HUES6 (cell line): ENCODE measurements at regions not wholly inside any gene's neighbourhood (a gene's known extent, or its start where the extent isn't known, plus 50 kb on each side); places are given as distances from the start of the nearest gene placed in this dataset.

ENCODE experiments used
- H3K27ac ChIP-seq: 2 replicates; pipeline ENCODE4 v1.7.0; 2013; ENCODE audit warnings: low read depth, mild to moderate bottlenecking, low read length, inconsistent platforms
- H3K27me3 ChIP-seq: 2 replicates; pipeline ENCODE4 v1.6.1; 2013; ENCODE audit warnings: low read length; ENCODE audit not compliant: control insufficient read depth, insufficient read depth
- H3K36me3 ChIP-seq: 2 replicates; pipeline ENCODE4 v1.6.1; 2013; ENCODE audit warnings: low read length; ENCODE audit not compliant: control insufficient read depth, insufficient read depth
- H3K4me1 ChIP-seq: 2 replicates; pipeline ENCODE4 v1.6.1; 2013; ENCODE audit warnings: low read length; ENCODE audit not compliant: control insufficient read depth, insufficient read depth
- H3K4me3 ChIP-seq: 2 replicates; pipeline ENCODE4 v1.5.1; 2013; ENCODE audit warnings: low read depth, low read length
- H3K9ac ChIP-seq: one replicate; pipeline ENCODE4 v1.6.1; 2013; ENCODE audit warnings: mild to moderate bottlenecking, low read length
- H3K9me3 ChIP-seq: 2 replicates; pipeline ENCODE4 v1.6.1; 2013; ENCODE audit warnings: low read depth, low read length; ENCODE audit not compliant: control insufficient read depth, insufficient read depth

DNA sequence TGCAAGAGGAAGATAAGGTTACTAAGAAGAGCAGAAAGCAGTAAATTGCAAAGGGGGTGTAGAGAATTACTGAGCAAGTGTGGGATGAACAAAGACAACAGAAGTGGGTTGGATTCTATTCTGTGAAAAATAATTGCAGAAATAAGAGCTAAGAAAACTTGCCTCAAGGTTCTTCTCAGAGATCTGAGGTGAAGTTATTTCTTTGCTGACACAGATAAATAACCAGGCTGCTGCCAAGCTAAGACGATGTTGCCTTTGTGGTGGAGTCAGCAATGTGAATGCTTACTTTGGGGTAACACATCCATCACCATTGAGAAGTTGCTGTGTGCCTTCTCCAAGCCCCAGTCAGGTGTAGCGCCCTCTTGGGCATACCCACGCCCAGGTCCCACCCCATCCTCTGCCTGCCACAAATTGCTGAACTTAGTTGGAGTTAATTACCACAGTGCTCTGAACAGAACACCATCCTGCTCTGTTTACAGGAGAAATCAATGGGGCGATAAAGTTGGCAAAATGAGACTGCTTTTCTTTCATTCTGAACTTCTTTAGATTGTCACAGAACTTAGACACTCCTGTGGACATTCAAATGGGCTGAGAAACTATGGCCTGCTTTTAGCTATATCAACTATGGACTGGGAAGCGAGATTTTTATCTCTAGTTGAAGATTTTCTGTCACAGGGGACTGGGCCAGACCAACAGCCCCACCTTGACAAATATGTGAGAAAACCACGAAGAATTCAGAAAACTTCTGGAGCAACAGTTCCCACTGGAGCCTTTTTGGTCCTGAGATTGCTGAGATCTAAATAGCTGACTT is 283.6 kb downstream of the TMX3 start:
- H3K36me3 ChIP-seq: no peaks in the 10 kb centered on the region
- no peak overlapping the region for H3K9ac ChIP-seq
- H3K4me3 ChIP-seq: no peak overlapping the region
- peaks cover 8% of the 10 kb centered on the region for H3K4me1 ChIP-seq
- no peaks in the 10 kb centered on the region for H3K27me3 ChIP-seq
- peaks cover under 1% of the 10 kb centered on the region; the same call in 1 of the 2 replicates for H3K9me3 ChIP-seq
- no peak overlapping the region for H3K27ac ChIP-seq

DNA sequence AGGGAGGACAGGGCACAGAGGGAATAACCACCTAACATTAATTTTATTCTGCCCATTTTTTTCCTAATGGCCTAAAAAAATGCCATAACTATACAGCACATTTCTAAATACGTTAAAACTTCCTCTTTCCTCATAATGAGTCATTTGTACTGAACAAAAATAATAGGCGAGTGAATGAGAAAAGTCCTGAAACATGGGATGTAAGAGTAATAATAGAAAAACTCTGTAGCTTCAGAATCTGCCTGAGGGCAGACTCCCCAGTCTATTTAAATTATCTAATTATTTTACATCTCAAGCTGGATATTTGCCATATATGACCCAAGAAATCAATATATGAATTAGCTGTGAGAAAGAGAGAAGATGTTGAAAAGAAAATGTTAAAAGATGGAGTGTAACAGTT is 285.1 kb downstream of the TMX3 start:
- Histone ChIP-seq H3K9ac (no peak overlapping the region), H3K4me3 (no peak overlapping the region), H3K27ac (no peak overlapping the region), H3K4me1 (peaks cover 8% of the 10 kb centered on the region), H3K9me3 (no peaks in the 10 kb centered on the region), H3K36me3 (no peaks in the 10 kb centered on the region), H3K27me3 (no peaks in the 10 kb centered on the region)

DNA sequence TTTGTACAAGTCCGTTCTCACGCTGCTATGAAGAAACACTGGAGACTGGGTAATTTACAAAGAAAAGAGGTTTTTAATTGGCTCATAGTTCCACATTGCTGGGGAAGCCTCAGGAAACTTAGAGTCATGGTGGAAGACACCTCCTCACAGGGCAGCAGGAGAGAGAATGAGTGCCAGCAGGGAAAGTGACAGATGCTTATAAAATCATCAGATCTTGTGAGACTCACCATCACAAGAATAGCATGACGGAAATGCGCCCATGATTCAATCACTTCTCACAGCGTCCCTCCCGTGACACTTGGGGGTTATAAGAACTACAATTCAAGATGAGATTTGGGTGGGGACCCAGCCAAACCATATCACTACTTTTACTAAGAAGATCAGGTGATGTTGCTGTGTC is 285.8 kb downstream of the TMX3 start:
- H3K9me3 ChIP-seq: no peaks in the 10 kb centered on the region
- H3K27ac ChIP-seq: no peak overlapping the region
- no peak overlapping the region for H3K9ac ChIP-seq
- H3K36me3 ChIP-seq: no peaks in the 10 kb centered on the region
- H3K4me3 ChIP-seq: no peak overlapping the region
- no peaks in the 10 kb centered on the region for H3K27me3 ChIP-seq
- H3K4me1 ChIP-seq: peaks cover 8% of the 10 kb centered on the region

DNA sequence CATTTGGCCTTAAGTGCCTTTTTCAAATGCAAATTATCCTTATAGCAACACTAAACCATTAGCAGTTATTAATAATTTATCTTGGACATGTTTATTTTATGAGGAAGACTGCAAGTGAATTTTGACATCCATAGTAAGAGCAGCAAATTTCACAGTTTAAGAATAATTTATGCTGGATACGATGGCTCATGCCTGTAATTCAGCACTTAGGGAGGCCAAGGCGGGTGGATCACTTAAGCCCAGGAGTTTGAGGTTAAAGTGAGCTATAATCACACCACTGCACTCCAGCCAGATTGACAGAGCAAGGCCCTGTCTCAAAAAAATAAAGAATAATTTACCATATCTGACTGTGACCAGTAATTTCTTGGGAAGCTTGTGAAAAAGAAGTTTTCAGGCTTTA is 286.2 kb downstream of the TMX3 start:
- H3K9ac ChIP-seq: no peak overlapping the region
- no peaks in the 10 kb centered on the region for H3K36me3 ChIP-seq
- no peak overlapping the region for H3K4me3 ChIP-seq
- H3K27ac ChIP-seq: no peak overlapping the region
- no peaks in the 10 kb centered on the region for H3K27me3 ChIP-seq
- peaks cover 8% of the 10 kb centered on the region for H3K4me1 ChIP-seq
- H3K9me3 ChIP-seq: no peaks in the 10 kb centered on the region

DNA sequence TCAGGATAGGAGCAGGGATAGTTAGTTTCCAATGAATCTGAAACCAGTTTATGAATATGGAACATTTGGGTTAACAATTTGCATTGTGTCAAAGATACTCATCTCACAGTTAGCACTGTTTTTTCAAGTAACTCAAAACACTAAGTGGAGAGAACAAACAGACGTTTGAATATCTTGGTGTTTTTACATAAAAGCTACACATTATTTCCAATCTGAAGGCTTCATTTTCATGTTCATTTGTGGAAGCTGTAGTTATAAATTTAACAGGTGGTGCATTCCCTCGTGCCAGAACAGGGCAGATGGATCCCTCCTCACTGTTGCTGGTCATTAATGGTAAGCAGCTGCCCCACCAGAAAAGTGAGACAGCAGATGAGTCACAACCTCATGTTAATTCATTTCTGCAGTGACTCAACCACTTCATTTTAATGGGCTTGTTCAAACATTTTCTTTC is 286.9 kb downstream of the TMX3 start:
- no peak overlapping the region for H3K27ac ChIP-seq
- H3K27me3 ChIP-seq: no peaks in the 10 kb centered on the region
- H3K4me1 ChIP-seq: peaks cover 8% of the 10 kb centered on the region
- H3K36me3 ChIP-seq: no peaks in the 10 kb centered on the region
- peaks cover 3% of the 10 kb centered on the region; the same call in 1 of the 2 replicates for H3K9me3 ChIP-seq
- no peak overlapping the region for H3K9ac ChIP-seq
- no peak overlapping the region for H3K4me3 ChIP-seq

DNA sequence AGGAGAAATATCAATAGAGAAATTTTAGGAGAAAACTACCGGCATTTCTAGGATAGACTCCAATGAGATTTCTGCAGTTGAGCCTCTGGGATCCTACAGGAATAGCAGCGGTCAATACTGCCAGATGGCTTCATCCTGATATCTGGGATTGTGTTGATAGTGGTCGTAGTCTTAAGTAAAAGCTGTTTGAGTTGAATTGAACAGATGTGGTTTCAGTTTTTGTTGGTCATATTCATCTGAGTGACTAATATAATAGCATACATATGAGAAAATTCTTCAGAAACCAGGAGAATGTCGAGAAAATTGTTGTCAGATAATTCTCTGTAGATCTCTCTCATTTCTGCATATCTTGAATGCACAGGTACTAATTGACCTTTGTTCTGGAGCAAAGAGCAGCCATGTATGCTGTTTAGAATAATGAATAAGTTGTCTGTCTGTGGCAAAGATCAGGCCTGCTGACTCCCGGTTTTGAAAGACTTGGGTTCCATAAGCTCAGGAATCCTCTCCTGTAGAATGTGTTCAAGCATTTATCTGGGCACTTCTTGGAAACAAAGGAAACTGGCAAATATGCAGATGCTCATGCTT is 288.1 kb downstream of the TMX3 start:
- Histone ChIP-seq H3K9ac (no peak overlapping the region), H3K4me1 (peaks cover 8% of the 10 kb centered on the region), H3K36me3 (no peaks in the 10 kb centered on the region), H3K4me3 (no peak overlapping the region), H3K27ac (no peak overlapping the region), H3K27me3 (no peaks in the 10 kb centered on the region), H3K9me3 (peaks cover 3% of the 10 kb centered on the region; the same call in 1 of the 2 replicates)

DNA sequence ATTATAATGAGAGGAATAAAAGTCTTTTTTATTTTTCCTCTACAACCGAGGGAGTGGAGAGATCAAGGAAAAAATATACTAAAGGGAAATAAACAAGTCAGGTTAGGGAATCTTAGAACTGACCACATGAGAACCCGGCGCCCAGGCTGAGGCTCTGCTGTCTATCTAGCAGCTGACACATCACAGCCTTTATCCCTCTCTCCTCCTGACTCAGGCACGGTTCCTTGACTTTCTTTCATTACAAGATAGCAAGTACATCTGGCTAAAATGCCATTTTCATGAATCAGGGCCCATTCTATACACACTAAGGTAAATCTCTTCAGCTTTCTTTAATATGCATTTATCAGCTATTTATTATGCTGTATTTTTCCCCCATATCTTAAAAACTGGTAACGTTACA is 296.0 kb downstream of the TMX3 start:
- Histone ChIP-seq H3K27me3 (no peaks in the 10 kb centered on the region), H3K27ac (no peak overlapping the region), H3K4me3 (no peak overlapping the region)

DNA sequence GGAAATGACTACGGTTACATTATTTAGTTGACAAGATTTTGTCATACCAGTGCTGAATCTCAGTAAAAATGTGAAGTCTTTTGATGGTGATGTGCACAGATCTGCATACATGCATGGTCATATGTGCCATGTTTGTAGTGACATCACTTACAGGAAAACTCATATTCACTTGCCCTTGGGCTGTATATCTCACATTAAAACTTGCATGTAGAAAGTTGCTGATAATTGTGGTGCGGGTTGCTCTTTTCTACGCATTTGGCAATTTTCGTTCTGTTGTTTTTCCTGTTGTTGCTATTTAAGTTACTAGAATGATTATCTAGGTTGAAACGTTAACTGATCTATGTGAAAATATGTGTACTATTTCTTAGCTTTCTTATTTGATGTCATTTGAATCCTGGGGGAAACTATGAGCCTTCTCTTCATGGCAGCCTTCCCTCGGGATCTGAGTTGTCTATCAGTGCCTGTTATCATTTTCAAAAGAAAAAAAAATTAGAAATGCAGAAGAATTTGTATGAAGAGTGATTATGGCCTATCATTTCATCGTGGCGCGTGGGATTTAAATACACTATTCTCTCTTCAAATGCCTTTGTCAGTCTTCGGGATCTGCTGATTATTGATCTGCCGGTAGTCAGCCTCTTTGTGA is 296.6 kb downstream of the TMX3 start:
- Histone ChIP-seq H3K27me3 (no peaks in the 10 kb centered on the region), H3K4me3 (no peak overlapping the region), H3K36me3 (no peaks in the 10 kb centered on the region), H3K9ac (no peak overlapping the region), H3K27ac (no peak overlapping the region), H3K4me1 (no peaks in the 10 kb centered on the region), H3K9me3 (peaks cover 3% of the 10 kb centered on the region; the same call in 1 of the 2 replicates)

More for the DNA sequence above, 296.0 kb downstream of the TMX3 start:
- H3K9me3 ChIP-seq: peaks cover 3% of the 10 kb centered on the region; the same call in 1 of the 2 replicates
- H3K4me1 ChIP-seq: no peaks in the 10 kb centered on the region
- no peak overlapping the region for H3K9ac ChIP-seq
- H3K36me3 ChIP-seq: no peaks in the 10 kb centered on the region

DNA sequence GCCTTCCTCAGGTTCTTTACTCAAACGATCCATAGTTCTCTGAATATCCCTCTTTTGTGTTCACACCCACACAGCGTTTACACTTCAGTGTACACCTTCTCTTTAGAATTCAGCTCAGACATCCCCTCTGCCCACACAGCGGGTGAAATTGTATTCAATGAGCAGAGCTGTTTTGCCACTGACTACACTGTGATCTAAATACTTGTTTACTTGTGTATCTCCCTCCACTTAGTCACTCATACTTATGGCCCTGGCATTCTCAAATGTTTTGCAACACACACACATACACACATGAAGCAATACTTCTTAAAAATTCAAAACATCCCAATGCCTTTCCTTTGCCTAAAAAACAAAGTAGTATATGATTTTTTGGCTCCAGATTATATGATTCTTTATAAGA is 297.1 kb downstream of the TMX3 start:
- H3K9me3 ChIP-seq: no peaks in the 10 kb centered on the region
- no peak overlapping the region for H3K27ac ChIP-seq
- no peak overlapping the region for H3K4me3 ChIP-seq
- H3K27me3 ChIP-seq: no peaks in the 10 kb centered on the region
- H3K9ac ChIP-seq: no peak overlapping the region
- H3K36me3 ChIP-seq: no peaks in the 10 kb centered on the region
- no peaks in the 10 kb centered on the region for H3K4me1 ChIP-seq

DNA sequence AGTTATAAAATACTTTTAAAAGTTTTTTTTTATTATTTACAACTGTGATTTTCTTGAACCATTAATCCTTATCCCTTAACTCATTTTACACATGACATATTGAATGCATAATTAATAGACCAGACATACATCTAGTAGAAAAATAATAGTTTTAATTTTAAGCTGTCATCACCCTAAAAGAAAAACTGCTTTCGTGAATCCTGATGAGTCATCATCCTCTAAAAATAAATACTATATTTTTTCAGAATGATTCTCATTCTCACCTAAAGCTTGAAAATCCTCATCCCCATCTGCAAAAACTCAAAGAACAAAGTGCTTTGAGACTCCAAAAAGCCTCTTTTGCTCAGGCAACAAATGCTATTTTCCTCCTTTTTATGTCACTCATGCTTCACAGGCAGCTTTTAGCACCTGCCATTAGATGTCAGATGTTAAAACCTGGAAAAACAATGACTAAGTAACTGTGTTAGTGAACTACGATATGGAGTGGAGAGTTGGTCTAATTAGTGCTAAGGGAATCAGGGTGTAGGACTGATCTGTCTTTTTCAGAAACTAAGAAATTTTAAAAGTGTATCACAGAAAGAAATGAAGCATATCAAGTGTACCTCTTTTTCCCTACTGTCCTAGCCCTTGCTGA is 297.6 kb downstream of the TMX3 start:
- no peaks in the 10 kb centered on the region for H3K27me3 ChIP-seq
- H3K4me3 ChIP-seq: no peak overlapping the region
- H3K27ac ChIP-seq: no peak overlapping the region
- H3K36me3 ChIP-seq: no peaks in the 10 kb centered on the region
- no peak overlapping the region for H3K9ac ChIP-seq
- H3K9me3 ChIP-seq: no peaks in the 10 kb centered on the region
- no peaks in the 10 kb centered on the region for H3K4me1 ChIP-seq

DNA sequence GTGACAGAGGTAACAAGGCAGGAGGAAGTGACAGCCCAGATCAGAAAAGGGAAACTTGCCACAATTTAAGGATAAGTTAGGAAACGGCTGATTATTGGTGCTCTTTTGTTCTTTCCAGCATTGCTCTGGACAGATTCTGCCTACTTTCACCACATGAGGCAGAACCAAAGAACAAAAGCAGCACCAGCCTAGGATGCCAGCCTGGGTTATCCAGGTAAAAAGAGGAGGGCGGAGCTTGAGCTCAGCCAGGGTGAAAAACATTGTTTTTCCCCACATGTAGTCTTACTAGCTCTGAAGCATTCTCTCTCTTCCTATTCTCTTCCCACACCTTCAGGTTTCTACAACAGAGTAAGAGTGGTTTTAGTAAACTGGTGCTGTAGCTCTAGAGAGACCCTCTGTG is 300.5 kb downstream of the TMX3 start:
- H3K27me3 ChIP-seq: no peaks in the 10 kb centered on the region
- no peaks in the 10 kb centered on the region for H3K36me3 ChIP-seq
- H3K4me3 ChIP-seq: no peak overlapping the region
- no peaks in the 10 kb centered on the region for H3K9me3 ChIP-seq
- no peak overlapping the region for H3K9ac ChIP-seq
- no peak overlapping the region for H3K27ac ChIP-seq
- H3K4me1 ChIP-seq: no peaks in the 10 kb centered on the region
